ENCODE measurements at regions not wholly inside any gene's neighbourhood (a gene's known extent, or its start where the extent isn't known, plus 50 kb on each side); places are given as distances from the start of the nearest gene placed in this dataset.

DNA sequence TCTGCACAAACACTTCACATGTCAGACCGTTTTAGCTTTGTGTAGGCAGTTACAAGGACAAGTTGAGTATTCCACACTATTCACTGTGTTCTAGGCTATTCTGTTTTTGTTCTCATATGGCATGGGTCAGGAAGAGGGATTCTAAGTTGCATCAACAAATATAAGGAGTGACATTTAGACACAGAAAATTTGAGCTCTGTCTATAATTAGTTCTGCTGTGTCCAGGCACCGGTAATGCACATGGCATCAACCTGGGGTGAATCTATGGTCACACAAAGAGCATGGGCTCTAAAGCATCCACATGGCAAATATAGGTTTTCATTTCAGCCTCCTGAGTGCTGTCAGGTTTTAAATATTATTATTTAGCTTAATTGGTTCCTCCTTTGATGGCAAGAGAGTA lies 130.4 kb upstream of the PMFBP1 start:
- DNase-seq, result no peak

GRCh38 chr16:72301523-72302236 lies 129.7 kb upstream of the PMFBP1 start:
- no peak for DNase-seq

- DNase-seq, result no peak
Observed at GRCh38 chr16:72300892-72301291, 128.9 kb upstream of the PMFBP1 start.

DNA sequence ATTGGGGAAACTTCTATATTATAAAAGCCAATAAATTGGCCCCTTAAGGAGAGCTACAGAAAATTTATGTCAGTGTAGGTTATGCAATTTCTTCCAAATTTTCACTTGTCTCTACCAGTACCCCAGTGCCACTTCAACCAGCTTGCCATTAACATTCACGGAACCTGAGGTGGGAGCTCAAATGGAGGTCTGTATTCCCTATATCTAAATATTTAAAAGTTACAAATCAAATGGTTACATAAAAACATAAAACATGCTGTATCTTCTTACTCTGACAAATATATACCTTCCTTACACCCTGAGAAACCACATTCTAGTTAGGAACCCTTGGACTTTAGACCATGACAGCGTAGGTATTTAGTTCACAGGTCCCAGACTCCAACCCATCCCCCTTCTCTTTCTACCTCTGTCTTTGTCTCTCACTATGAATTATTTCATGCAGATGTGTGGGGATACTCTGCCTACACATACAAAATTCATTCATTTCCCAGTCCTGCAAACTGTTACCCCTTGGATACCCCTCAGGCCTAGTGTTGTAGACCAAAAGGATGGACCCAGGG lies 127.8 kb upstream of the PMFBP1 start:
- DNase-seq, result no peak

GRCh38 chr16:72298961-72299360 lies 127.0 kb upstream of the PMFBP1 start:
- DNase-seq, result no peak

- DNase-seq, result no peak
Observed at GRCh38 chr16:72295914-72296313, 124.0 kb upstream of the PMFBP1 start.

DNA sequence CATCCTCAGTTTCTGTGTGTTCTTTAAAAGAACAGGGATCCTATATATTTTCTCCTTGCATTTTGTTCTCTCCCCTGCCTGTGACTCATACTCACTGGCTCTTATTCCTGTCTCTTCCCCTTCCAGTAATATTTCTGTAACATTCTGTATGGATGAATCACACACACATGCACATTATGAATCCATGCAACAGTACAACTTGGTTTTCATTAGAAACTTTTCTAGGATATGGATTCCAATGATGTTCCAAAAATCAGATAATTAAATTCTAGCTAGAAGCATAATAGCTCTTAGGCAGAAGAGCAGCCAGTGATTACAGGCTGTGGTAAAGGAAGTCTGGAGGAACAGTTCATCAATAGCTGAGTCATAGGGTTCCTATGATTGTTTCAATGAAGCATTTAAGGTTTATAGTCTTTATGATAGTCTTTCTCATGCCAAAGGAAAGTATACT lies 119.6 kb upstream of the PMFBP1 start:
- peak; percentile 16 for DNase-seq

- no peak for DNase-seq
Observed at GRCh38 chr16:72291121-72291520, 119.2 kb upstream of the PMFBP1 start.

DNA sequence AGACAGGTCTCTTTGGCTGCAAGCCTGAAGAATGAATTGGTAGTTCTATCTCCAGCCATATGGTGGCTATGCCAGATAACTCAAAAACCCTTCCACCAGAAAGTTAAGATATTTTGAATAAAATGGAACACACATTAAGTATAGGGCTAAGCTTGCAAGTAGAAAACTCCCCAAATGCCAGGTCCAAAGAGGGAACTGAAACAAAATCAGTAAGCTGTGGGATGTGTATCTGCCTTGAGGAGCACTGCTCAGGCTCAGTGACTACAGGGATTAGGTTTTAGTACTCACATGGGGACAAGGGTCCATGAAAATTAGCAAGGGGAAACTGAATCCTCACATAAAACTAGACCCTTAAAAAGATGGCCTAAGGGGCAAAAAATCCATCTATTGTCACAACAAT lies 115.7 kb upstream of the PMFBP1 start:
- no peak for DNase-seq

DNA sequence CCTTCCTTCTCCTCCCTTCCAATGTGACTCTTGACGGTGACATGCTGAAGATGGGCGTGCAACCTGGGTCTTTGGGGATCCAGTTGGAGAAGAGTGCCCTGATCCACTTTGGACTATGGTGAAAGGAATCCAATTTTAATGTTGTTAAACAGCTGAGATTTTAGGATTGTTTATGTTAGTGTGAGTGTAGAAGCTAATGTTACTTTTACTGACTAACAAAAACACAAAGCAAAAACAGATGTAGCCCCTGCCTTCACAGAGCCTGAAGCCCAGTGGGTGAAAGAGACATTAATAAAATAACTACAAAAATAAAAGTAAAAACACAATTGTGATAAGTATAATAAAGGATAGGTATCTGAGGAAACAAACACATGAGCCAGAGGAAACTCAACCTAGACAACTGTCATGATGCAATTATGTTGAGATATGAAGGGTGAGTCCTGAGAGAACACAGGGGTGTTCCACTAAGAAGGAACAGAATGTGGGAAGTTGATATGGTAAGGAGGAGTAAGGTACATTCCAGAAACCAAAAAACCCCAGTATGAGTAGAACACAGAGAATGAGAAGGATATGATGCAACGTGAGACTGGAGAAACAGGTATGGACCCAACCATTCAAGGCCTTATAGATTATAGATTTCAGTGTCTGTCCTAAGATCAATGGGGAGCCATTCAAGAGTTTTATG lies 115.1 kb upstream of the PMFBP1 start:
- DNase-seq, result no peak

GRCh38 chr16:72285728-72286127 lies 113.8 kb upstream of the PMFBP1 start:
- DNase-seq, result no peak

GRCh38 chr16:72285324-72285723 lies 113.4 kb upstream of the PMFBP1 start:
- DNase-seq, result no peak

DNA sequence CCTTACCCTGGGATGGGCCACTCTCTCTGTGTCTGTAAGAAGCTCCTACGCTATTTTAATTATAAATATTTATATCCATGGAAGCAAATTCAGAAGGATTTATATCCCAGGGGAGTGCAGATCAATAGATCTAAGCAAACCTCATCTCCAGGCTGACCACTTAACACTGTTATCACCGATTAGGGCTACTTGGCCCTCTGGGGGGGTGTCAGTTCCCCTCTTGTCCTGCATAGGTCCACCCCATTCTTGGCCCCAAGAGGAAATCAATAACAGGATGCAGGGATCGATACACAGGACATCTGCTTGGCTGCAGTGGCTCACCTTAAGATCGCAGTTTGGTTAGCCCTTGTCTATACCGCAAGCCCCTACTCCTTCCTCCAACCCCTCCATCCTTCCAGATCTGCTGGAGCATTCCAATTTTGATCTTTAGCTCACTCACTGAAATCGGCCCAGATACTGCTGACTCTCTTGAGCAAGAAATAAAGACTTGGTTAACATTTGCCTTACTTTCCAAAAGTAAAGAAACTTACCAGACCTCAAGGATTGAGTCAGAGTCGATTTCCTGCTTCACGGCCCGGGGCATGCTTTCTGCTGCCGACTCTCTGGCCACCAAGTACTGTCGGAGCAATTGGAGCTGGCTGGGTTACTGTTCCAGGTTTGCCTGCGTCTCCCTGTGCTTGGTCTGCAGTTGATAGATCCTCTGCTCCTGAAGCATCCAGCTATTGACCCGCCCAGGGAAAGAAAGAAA lies 112.3 kb upstream of the PMFBP1 start:
- DNase-seq, result no peak

- DNase-seq, result no peak
Observed at GRCh38 chr16:72282362-72282761, 110.4 kb upstream of the PMFBP1 start.

DNA sequence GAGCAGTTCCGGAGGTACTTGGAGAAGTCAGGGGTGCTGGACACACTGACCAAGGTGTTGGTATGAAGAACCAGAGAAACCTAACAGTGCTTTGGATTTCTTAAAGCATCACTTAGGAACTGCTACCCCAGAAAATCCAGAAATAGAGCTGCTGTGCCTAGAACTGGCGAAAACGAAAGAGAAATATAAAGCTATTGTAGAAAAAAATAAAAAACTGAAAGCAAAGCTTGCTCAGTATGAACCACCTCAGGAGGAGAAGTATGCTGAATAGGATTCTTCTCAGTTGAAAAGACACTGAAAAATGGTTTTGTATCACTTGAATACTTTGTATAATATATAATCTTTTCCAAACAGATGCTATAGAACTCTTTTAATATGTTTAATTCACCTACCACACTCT lies 106.3 kb upstream of the PMFBP1 start:
- no peak for DNase-seq

DNA sequence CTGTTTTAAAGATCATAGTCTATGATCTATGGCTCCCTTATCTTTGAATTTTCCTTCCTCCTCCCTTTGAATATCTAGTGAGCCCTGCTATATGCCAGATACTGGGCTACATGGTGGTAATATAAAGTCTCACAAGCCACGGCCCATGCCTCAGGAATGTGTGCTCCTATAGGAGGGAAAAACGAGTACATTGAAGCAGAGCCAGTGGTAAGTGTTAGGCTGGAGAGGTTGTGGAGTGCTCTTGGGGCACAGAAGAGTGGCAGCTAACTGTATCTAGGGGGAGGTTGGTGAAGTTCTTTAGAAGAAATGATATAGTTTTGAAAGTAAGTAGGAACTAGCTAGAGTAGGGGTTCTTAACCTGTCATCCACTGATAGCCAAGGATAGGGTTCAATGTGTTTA lies 105.8 kb upstream of the PMFBP1 start:
- DNase-seq, result no peak

DNA sequence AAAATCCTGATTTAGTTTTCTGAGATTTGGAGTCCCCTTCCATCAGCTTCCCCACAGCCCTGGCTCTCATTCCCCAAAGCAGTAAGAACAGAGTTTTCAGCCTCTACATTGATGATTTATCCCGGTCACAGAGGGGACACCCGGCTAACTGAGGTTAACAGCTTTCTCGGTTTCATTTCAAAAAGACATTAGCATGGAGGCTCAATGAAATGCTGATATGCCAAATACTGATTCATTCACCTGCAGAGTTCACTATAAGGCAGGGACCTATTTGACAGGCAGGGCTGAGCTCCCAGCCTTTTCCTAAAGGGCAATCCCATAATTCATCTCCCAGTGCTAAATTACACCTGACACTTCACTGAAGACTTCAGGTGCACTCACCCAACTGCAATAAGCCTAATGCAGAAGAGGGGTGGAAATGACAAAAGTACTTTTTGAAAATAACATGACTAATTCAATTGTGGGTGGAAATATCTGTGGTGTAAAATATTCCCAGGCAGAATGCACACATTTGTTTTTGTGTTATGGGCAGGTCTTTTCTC lies 99.8 kb upstream of the PMFBP1 start:
- DNase-seq, result no peak

- no peak for DNase-seq
Observed at GRCh38 chr16:72270531-72270930, 98.6 kb upstream of the PMFBP1 start.

DNA sequence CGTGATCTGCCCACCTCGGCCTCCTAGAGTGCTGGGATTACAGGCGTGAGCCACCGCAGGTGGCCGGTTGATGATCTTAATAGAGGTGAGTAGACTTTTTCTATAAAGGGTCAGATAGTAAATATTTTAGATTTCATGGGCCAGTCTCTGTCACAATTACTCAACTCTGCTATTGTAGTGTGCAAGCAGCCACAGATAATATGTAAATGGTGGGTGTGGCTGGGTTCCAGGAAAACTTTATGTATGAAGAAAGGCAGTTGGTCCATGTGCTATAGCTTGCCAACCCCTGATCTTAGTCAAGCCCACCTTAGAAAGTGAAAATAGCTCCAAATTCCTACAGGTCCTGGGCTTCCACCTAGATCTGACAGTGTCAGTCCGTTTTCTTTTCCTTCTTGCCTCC lies 94.9 kb upstream of the PMFBP1 start:
- DNase-seq, result no peak

- DNase-seq, result no peak
Observed at GRCh38 chr16:72264771-72265170, 92.8 kb upstream of the PMFBP1 start.

DNA sequence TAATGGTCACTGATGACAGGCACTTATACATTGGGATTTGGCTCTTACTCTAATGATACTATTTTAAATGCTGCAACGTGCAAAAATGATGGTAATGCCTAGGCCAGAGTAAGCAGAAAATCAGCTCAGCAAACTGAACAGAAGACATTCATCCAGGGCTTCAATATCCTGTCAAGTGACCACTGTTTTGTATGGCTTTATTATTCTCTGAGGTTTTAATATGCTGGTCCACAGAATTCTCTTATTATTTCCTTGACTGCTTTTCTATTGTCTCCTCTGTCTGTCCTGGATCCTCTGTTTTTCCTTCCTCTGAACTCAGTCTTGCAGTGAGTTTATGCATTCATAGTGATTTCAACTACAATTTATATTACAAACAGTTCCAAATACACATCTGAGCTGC lies 90.8 kb upstream of the PMFBP1 start:
- no peak for DNase-seq

DNA sequence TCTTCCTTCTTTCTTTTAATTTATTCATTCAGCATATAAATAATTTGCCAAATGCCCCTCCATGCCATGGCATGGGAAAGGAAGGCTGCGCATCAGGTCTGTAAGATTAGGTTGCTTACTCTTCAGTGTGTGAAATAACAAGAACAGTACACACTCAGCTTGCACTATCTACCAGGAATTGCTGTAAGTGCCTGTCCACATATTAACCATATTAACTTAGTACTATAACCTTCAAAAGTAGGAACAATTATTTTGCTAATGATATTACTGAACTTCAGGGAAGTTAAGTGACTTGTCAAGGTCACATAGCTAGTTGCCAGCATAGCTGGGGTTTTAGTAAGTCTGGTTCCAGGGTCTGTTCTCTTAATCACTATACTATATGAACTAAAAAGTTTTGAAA lies 89.2 kb upstream of the PMFBP1 start:
- no peak for DNase-seq

DNA sequence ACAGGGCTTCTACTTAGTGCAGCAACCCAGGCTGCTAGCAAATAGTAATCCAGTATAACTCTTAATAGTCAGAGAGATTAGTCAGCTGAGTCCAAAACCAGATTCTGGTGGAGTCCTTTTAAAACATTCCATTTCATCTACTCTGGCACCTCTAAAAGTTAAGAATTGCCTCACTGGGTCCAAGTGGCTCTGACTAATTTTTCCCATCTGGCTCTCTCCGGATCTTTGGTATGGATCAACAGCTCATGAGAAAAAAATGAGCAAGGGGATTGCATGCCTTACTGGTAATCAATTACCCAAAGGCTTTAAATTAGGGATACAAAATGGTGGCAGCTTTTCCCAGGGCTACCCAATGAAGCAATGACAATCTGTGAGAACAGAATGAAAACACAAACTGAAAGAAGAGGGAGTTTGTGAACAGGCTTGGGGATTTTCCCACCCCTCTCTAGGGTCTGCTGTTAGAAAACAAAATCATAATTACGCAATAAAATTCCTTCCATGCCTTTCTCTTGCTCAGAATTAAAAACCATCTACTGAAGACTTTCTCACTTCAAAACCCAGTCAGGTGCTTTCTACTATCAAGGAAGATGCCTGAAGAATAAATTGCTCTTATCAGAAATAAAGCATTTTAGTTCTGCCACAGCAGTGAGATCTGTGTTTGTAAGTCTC lies 84.6 kb upstream of the PMFBP1 start:
- DNase-seq, result no peak
